ENCODE measurements at regions not wholly inside any gene's neighbourhood (a gene's known extent, or its start where the extent isn't known, plus 50 kb on each side); places are given as distances from the start of the nearest gene placed in this dataset.

GRCh38 chr1:224804220-224804619 lies 125.3 kb upstream of the DNAH14 start:
- TF ChIP-seq CTCF (IDR thresholded peaks at IDR 0.05; ENCODE audit: low read depth, low read length) (no peak), POLR2A (IDR thresholded peaks at IDR 0.05; ENCODE audit: extremely low read depth, insufficient read length) (no peak)

All from NB4 (cell line).